Heart left ventricle (tissue), 16 donors: ENCODE measurements at regions not wholly inside any gene's neighbourhood (a gene's known extent, or its start where the extent isn't known, plus 50 kb on each side); places are given as distances from the start of the nearest gene placed in this dataset.
A peak's percentile ranks its signal among the peaks of the same experiment; 100 is the strongest.

Experiments
- ATAC-seq, 4 donors: fragments of 200-7000 bp; cut with Tn5 transposase; one replicate each; pipeline ENCODE4 v1.9.1; 2020 to 2022; ENCODE audit warnings: moderate library complexity in 4 of 4, mild to moderate bottlenecking in 3 of 4, moderate number of reproducible peaks in 1 of 4
- DNase-seq, 5 donors: peaks; one replicate each; pipeline ENCODE4 v3.0.0-alpha.2; 2020
- H3K27ac ChIP-seq, 12 donors: fragments of 200-600 bp; sonication (generic) in 4 of 12; one replicate each; pipeline versions ENCODE4 v1.5.0 to v1.8.0; 2016 to 2022; ENCODE audit warnings: mild to moderate bottlenecking in 2 of 12
- H3K27me3 ChIP-seq, 9 donors: fragments of 200-600 bp; sonication (generic) in 2 of 9; one replicate each; pipeline versions ENCODE4 v1.5.1 to v1.8.0; 2016 to 2022; ENCODE audit warnings: mild to moderate bottlenecking in 3 of 9
- H3K36me3 ChIP-seq, 9 donors: fragments of 200-600 bp; sonication (generic) in 2 of 9; one replicate each; pipeline versions ENCODE4 v1.5.0 to v1.8.0; 2018 to 2022; ENCODE audit warnings: mild to moderate bottlenecking in 2 of 9
- H3K4me1 ChIP-seq, 12 donors: fragments of 200-600 bp; sonication (generic) in 4 of 12; one replicate each; pipeline versions ENCODE4 v1.5.0 to v1.8.0; 2016 to 2022; ENCODE audit warnings: mild to moderate bottlenecking in 3 of 12
- H3K4me3 ChIP-seq, 12 donors: fragments of 200-600 bp; sonication (generic) in 4 of 12; one replicate each; pipeline versions ENCODE4 v1.5.0 to v1.8.0; 2017 to 2022; ENCODE audit warnings: mild to moderate bottlenecking in 9 of 12, moderate library complexity in 4 of 12
- H3K9me3 ChIP-seq, 12 donors: fragments of 200-600 bp; sonication (generic) in 4 of 12; one replicate each; pipeline versions ENCODE4 v1.5.0 to v1.8.0; 2016 to 2022; ENCODE audit warnings: mild to moderate bottlenecking in 1 of 12
- POLR2A ChIP-seq, 2 donors: fragments of 450-650 bp; IDR thresholded peaks; one replicate each; pipeline ENCODE4 v1.6.1; 2017; ENCODE audit warnings: antibody characterized with exemption in 2 of 2, mild to moderate bottlenecking in 2 of 2, moderate library complexity in 2 of 2
- WGBS, 4 donors: extraction: QIAGEN DNeasy Blood & Tissue Kit in 2 of 4; methylation state at CpG; one replicate each; pipeline versions ENCODE4 v1.1.5 to v1.1.7; 2013 to 2018; 5-methylcytosine and 5-hydroxymethylcytosine counted together
- intact Hi-C, 10 donors: fragments of 100-400 bp; cut with DNase I; formaldehyde crosslinking; loops; one replicate each; pipeline versions ENCODE4 v1.11.1 to v1.14.2; 2022
- TF ChIP-seq, protein P1 (sequence below), 12 donors: fragments of 200-600 bp; sonication (generic) in 4 of 12; IDR thresholded peaks; one replicate each; pipeline versions ENCODE4 v1.5.0 to v1.8.0; 2018 to 2022; ENCODE audit warnings: antibody characterized with exemption in 12 of 12, mild to moderate bottlenecking in 5 of 12
- donor health status: ischemic (EF 13 %, LVEDD 7.1; RV severe dilation, severe dysfunction).
- donor health status: healthy with polysubstance abuse.
- donor health status: DM: no; HTN: yes; CAD: no.
- donor health status: DM: no; HTN: no; CAD: no.
- donor health status: ischemic (EF 25% LVEDD 6.9; RV normal size, moderate dysfunction).
- donor health status: ischemic (EF 25% LVEDD 5.7; RV mildly dilated, moderate dysfunction).
- donor health status: healthy.
- donor health status: DM: yes; HTN: yes; CAD: no.
- donor health status: ischemic (EF 35%, LVEDD 5.7; RV mildly dilated, moderate dysfunction).
- donor health status: nonischemic (EF 11% LVEDD 7.7; RV severe dilation, severe dysfunction).
- donor health status: DM: yes; HTN: yes; CAD: no.
- donor health status: PGD.
- donor health status: ischemic (EF 29% LVEDD 5.4; RV normal size, mild dysfunction).
- donor health status: nonischemic (EF 23%, LVEDD 6.1; RV moderate dilation, normal function).

DNA sequence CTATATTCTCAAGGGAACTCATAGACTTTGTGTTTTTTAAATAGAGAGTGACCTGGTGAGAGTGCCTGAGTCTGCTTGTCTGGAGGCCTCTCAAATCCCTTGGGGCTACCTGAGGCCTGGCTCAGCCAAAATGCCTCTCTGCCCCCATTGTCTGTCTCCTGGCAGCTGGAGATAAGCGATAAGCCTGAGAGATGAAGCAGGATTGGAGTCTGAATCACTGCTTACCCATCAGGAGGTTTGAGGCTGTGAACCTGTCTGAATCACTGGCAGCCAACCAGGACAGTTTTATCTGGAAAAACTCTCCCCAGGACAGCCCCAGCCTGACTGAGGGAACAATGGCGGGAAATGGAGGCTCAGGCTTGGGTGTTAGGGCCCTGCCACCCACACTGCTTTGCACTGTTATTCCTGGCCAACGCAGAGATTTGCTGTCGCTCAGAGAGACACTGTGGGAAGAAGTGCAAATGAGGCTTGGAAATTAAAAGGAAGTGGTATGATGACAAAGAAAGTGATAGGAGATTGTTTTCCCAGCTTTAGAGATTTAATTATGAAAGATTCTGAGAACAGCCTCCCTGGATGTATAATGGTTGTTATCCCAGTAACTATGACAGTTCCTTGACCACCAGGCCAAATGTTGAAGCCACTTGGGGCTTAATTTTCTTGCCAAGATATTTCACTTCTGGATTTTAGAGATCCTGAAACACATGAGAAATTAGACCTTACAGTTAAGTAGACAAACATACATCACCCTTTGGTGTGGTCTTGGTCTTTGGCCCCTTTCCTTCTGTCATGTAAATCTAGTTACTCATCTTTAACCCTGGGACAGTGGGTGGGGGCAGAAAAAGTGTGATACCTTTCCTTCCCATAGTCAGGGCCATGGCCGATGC is 102.1 kb downstream of the RASSF10 start:
- ATAC-seq (peak in 3 of 4 donors; percentile 83 to 93 (median 88)), DNase-seq (peak in 4 of 5 donors; percentile 27 to 64 (median 54))
- H3K36me3 ChIP-seq = no peaks in the 10 kb centered on the region
- 41 to 58% (median 50%) methylated on average over 5 of the region's 5 CpGs for WGBS, 4 donors
- no peaks in the 10 kb centered on the region for H3K27me3 ChIP-seq
- H3K4me3 ChIP-seq = no peak overlapping the region
- no peaks in the 10 kb centered on the region for H3K9me3 ChIP-seq
- intact Hi-C loops = loop anchor here in 1 of 10 donors (5.0 kb wide), 1 partner anchor 79 kb away; no protein-coding TSS in a partner anchor
- no peak for TF ChIP-seq POLR2A (IDR thresholded peaks at IDR 0.05)
- TF ChIP-seq, protein P1, sequence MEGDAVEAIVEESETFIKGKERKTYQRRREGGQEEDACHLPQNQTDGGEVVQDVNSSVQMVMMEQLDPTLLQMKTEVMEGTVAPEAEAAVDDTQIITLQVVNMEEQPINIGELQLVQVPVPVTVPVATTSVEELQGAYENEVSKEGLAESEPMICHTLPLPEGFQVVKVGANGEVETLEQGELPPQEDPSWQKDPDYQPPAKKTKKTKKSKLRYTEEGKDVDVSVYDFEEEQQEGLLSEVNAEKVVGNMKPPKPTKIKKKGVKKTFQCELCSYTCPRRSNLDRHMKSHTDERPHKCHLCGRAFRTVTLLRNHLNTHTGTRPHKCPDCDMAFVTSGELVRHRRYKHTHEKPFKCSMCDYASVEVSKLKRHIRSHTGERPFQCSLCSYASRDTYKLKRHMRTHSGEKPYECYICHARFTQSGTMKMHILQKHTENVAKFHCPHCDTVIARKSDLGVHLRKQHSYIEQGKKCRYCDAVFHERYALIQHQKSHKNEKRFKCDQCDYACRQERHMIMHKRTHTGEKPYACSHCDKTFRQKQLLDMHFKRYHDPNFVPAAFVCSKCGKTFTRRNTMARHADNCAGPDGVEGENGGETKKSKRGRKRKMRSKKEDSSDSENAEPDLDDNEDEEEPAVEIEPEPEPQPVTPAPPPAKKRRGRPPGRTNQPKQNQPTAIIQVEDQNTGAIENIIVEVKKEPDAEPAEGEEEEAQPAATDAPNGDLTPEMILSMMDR (IDR thresholded peaks at IDR 0.05) = no peak
- H3K27ac ChIP-seq = peak overlapping the region in 4 of 12 donors; percentile 6 to 54 (median 45)
- peaks cover 0 to 22% (median 10%) of the 10 kb centered on the region in 12 donors for H3K4me1 ChIP-seq

DNA sequence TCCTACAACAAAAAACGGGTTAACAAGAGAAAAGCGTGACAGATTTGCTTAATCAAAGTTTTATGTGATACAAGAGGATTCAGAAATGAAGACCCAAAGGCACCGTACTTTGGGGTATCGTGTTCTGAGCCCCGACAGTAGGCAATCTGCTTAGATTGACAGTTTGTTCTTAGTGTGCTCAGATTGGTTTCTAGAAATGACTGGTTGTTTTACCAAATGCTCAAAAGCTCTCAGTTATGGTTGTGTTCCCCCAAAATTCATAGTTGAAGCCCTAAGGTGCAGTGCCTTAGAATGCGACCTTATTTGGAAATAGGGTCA is 102.7 kb downstream of the RASSF10 start:
- H3K27me3 ChIP-seq = no peaks in the 10 kb centered on the region
- no peaks in the 10 kb centered on the region for H3K9me3 ChIP-seq
- no peak for TF ChIP-seq POLR2A (IDR thresholded peaks at IDR 0.05)
- TF ChIP-seq, protein P1 (IDR thresholded peaks at IDR 0.05) = no peak
- H3K36me3 ChIP-seq = no peaks in the 10 kb centered on the region
- peak overlapping the region in 4 of 12 donors; percentile 3 to 54 (median 24) for H3K27ac ChIP-seq
- no peak for DNase-seq
- intact Hi-C loops = loop anchor here in 1 of 10 donors (5.0 kb wide), 1 partner anchor 79 kb away; no protein-coding TSS in a partner anchor
- H3K4me3 ChIP-seq = no peak overlapping the region
- WGBS, 4 donors = 71 to 82% (median 74%) methylated on average over 6 of the region's 6 CpGs
- ATAC-seq = no peak
- peaks cover 0 to 20% (median 10%) of the 10 kb centered on the region in 12 donors for H3K4me1 ChIP-seq

GRCh38 chr11:13114566-13115379 is 105.7 kb downstream of the RASSF10 start:
- Histone ChIP-seq H3K27me3 (no peaks in the 10 kb centered on the region), H3K9me3 (no peaks in the 10 kb centered on the region), H3K4me1 (peaks cover 0 to 20% (median 10%) of the 10 kb centered on the region in 12 donors), H3K4me3 (no peak overlapping the region), H3K27ac (no peak overlapping the region), H3K36me3 (no peaks in the 10 kb centered on the region)
- TF ChIP-seq, protein P1 (IDR thresholded peaks at IDR 0.05) = peak in 1 of 12 donors; percentile 14
- TF ChIP-seq POLR2A (IDR thresholded peaks at IDR 0.05) = no peak
- DNase-seq (no peak), ATAC-seq (no peak)
- intact Hi-C loops = loop anchor here in 1 of 10 donors (5.0 kb wide), 1 partner anchor 82 kb away; no protein-coding TSS in a partner anchor
- WGBS, 4 donors = 80 to 92% (median 86%) methylated on average over 6 of the region's 6 CpGs

DNA sequence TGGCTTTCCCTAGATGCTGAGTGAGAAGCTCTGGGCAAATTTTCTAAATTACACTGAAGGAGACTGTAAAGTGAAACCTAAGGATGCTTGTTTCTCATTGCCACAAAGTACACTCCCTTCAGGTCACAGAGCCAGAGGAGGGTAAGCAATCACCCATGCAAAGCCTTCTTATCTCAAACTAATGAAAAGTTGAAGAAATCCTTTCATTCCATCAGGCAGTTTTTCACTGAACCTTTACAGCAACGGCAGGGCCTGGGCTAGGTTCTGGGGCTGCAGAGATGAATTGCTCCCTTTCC is 106.2 kb downstream of the RASSF10 start:
- no peak for ATAC-seq

More for the DNA sequence above, 106.2 kb downstream of the RASSF10 start:
- no peaks in the 10 kb centered on the region for H3K36me3 ChIP-seq
- H3K4me3 ChIP-seq = no peak overlapping the region
- TF ChIP-seq, protein P1 (IDR thresholded peaks at IDR 0.05) = no peak
- TF ChIP-seq POLR2A (IDR thresholded peaks at IDR 0.05) = no peak
- no peaks in the 10 kb centered on the region for H3K9me3 ChIP-seq
- H3K4me1 ChIP-seq = peaks cover 0 to 19% (median 10%) of the 10 kb centered on the region in 12 donors
- H3K27ac ChIP-seq = no peak overlapping the region
- no peak for DNase-seq
- H3K27me3 ChIP-seq = no peaks in the 10 kb centered on the region
- intact Hi-C loops = no loop called here
- 0 to 68% (median 11%) methylated on average over 1 of the region's 1 CpG for WGBS, 4 donors
